ENCODE measurements at regions not wholly inside any gene's neighbourhood (a gene's known extent, or its start where the extent isn't known, plus 50 kb on each side); places are given as distances from the start of the nearest gene placed in this dataset.
"Not testable (repeated sequence)": the region's sequence is repeated elsewhere in the genome, so short reads cannot be mapped to it uniquely, and the experiment has no call there.

DNA sequence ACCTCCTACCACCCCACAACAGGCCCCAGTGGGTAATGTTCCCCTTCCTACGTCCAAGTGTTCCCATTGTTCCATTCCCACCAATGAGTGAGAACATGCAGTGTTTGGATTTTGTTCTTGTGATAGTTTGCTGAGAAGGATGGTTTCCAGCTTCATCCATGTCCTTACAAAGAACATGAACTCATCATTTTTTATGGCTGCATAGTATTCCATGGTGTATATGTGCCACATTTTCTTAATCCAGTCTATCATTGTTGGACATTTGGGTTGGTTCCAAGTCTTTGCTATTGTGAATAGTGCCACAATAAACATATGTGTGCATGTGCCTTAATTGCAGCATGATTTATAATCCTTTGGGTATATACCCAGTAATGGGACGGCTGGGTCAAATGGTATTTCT is 81.6 kb downstream of the P2RY10 start:
- CTCF ChIA-PET; H3K4me3 Mint-ChIP-seq; POLR2A ChIA-PET; H3K27ac Mint-ChIP-seq; ATAC-seq (ENCODE audit: low read depth); H3K4me1 Mint-ChIP-seq; H3K36me3 Mint-ChIP-seq (ENCODE audit: low read depth); intact Hi-C loops (cut with micrococcal nuclease); H3K9me3 Mint-ChIP-seq; H3K27me3 Mint-ChIP-seq; DNase-seq: not testable (repeated sequence)

DNA sequence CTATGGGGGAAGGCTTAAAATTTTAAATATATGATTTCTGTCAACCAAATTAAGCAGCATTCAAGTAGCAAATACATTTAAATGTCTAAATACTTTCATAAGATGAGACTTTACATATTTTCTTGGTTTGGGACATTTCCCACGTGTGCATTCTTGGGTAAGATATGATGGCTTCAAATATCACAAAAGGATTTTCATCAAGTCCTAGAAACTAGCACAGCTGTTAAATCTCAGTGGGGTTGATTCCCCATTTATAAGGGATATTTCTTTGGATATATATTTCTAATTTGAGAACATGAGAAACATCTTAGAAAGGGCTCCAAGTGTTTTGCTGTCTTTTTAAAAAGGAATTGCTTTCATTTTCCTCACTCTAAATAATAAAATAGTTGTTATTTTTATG is 90.2 kb downstream of the P2RY10 start:
- Mint-ChIP-seq H3K36me3 (ENCODE audit: low read depth) (no peaks in the 10 kb centered on the region), H3K4me3 (no peak overlapping the region), H3K27ac (no peak overlapping the region), H3K27me3 (no peaks in the 10 kb centered on the region), H3K9me3 (no peaks in the 10 kb centered on the region), H3K4me1 (peaks cover 17% of the 10 kb centered on the region)
- ChIA-PET POLR2A (interaction anchor here (0.7 kb wide), 1 partner anchor 152 kb away, joined by 3 read pairs; no protein-coding TSS in a partner anchor), CTCF (no interaction called here)
- ATAC-seq (ENCODE audit: low read depth) (no peak), DNase-seq (no peak)
- intact Hi-C loops (cut with micrococcal nuclease): no loop called here
- TF ChIP-seq, protein P1, sequence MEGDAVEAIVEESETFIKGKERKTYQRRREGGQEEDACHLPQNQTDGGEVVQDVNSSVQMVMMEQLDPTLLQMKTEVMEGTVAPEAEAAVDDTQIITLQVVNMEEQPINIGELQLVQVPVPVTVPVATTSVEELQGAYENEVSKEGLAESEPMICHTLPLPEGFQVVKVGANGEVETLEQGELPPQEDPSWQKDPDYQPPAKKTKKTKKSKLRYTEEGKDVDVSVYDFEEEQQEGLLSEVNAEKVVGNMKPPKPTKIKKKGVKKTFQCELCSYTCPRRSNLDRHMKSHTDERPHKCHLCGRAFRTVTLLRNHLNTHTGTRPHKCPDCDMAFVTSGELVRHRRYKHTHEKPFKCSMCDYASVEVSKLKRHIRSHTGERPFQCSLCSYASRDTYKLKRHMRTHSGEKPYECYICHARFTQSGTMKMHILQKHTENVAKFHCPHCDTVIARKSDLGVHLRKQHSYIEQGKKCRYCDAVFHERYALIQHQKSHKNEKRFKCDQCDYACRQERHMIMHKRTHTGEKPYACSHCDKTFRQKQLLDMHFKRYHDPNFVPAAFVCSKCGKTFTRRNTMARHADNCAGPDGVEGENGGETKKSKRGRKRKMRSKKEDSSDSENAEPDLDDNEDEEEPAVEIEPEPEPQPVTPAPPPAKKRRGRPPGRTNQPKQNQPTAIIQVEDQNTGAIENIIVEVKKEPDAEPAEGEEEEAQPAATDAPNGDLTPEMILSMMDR (IDR thresholded peaks at IDR 0.05): no peak

DNA sequence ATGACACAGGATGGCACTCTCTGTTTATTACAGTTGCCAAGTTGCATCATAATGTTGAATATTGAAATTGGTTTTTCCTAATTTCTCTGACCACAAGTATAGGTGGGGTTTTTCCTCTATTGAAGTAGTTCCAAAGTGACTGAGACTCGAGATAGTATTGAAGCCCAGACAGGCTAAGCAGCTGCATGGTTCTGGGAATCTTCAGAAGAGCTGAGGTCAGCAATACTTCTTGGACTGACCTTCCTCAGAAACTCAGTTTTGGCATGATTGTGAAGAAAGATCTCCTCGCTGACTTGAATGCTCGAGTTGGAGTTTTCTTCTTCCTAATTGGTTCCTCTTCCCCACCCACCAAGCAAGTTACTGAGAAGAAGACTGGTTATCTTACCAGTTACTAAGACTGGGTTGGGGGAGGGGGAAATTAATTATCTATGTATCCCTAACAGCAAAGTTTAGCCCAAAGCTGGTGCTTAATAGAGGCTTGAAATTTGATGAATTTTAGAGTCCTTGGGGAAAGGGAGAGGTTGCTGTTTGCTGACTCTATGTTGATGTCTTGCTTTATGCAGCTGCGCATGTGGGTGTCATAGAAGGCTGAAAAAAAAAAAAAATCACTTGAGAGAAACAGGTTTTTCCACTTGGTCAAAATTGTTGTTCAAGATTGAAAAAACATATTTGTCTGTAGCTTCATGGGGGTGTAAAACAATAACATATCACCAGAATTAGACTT is 91.1 kb downstream of the P2RY10 start:
- Mint-ChIP-seq H3K4me1 (peaks cover 17% of the 10 kb centered on the region), H3K36me3 (ENCODE audit: low read depth) (no peaks in the 10 kb centered on the region), H3K9me3 (no peaks in the 10 kb centered on the region), H3K27me3 (no peaks in the 10 kb centered on the region), H3K4me3 (no peak overlapping the region), H3K27ac (no peak overlapping the region)
- intact Hi-C loops (cut with micrococcal nuclease): no loop called here
- TF ChIP-seq, protein P1 (IDR thresholded peaks at IDR 0.05): no peak
- ATAC-seq (ENCODE audit: low read depth) (no peak), DNase-seq (no peak)
- ChIA-PET POLR2A (no interaction called here), CTCF (interaction anchor here (1.0 kb wide), 1 partner anchor 45 kb away, joined by 3 read pairs; no protein-coding TSS in a partner anchor)

DNA sequence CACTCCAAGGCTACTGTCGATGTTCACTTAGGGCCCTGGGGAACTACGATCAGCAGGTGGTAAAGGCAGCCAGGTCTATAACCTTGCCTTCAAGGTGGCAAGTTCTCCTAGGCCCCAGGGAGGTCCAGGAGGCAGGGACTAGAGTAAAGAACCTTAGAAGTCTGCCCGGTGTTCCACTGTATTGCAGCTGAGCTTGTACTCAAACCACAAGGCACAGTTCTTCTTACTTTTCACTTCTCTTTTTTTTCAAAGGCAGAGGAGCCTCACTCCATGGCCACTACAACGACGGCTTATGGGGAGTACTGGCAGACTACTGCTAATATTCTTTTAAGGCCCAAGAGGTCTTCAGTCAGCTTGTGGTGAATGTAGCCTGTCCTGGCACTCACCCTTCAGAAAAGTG is 78.8 kb upstream of the GPR174 start:
- peak; percentile 14 for DNase-seq
- ChIA-PET POLR2A (interaction anchor here (1.2 to 1.3 kb wide), 2 partner anchors 13 to 116 kb away, joined by 3 read pairs; no protein-coding TSS in a partner anchor), CTCF (no interaction called here)
- Mint-ChIP-seq H3K36me3 (ENCODE audit: low read depth) (no peaks in the 10 kb centered on the region), H3K4me1 (peaks cover 21% of the 10 kb centered on the region), H3K27me3 (no peaks in the 10 kb centered on the region), H3K4me3 (no peak overlapping the region), H3K27ac (peak overlapping the region; percentile 53), H3K9me3 (peaks cover 4% of the 10 kb centered on the region)
- intact Hi-C loops (cut with micrococcal nuclease): loop anchor here (10.0 kb wide), 1 partner anchor 61 kb away; no protein-coding TSS in a partner anchor
- ATAC-seq (ENCODE audit: low read depth): peak; percentile 95
- TF ChIP-seq, protein P1 (IDR thresholded peaks at IDR 0.05): no peak

DNA sequence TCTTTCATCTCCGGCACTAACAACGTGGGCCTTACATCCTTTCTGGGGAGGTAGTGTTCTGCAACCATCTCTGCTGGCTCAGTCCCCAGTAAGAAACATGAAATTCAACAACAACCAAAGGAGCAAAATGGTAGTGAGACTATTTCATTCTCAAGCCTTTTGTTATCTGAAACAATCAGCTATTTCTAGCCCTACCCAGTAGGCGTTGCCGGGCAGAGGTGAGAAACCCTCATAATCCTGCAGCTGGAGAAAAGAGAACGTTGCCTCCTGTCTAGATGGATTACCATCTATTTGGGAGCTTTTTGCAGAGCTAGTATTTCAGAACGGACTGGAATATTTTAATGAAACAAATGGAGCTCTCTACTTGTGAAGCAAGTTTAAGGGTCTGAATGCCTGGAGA is 66.4 kb upstream of the GPR174 start:
- no peak overlapping the region for H3K4me3 Mint-ChIP-seq
- no peaks in the 10 kb centered on the region for H3K36me3 Mint-ChIP-seq (ENCODE audit: low read depth)
- no peak overlapping the region for H3K27ac Mint-ChIP-seq
- no peak for DNase-seq
- intact Hi-C loops (cut with micrococcal nuclease): no loop called here
- H3K27me3 Mint-ChIP-seq: no peaks in the 10 kb centered on the region
- TF ChIP-seq, protein P1 (IDR thresholded peaks at IDR 0.05): no peak
- ATAC-seq (ENCODE audit: low read depth): no peak
- H3K9me3 Mint-ChIP-seq: no peaks in the 10 kb centered on the region
- H3K4me1 Mint-ChIP-seq: peaks cover 9% of the 10 kb centered on the region
- POLR2A ChIA-PET: no interaction called here
- CTCF ChIA-PET: interaction anchor here (0.9 kb wide), 1 partner anchor 192 kb away, joined by 3 read pairs; no protein-coding TSS in a partner anchor

Data from activated B cell treated with CpG ODN at 0.5 μM for 24 hours (primary cell).